ENCODE measurements at regions not wholly inside any gene's neighbourhood (a gene's known extent, or its start where the extent isn't known, plus 50 kb on each side); places are given as distances from the start of the nearest gene placed in this dataset.

DNA sequence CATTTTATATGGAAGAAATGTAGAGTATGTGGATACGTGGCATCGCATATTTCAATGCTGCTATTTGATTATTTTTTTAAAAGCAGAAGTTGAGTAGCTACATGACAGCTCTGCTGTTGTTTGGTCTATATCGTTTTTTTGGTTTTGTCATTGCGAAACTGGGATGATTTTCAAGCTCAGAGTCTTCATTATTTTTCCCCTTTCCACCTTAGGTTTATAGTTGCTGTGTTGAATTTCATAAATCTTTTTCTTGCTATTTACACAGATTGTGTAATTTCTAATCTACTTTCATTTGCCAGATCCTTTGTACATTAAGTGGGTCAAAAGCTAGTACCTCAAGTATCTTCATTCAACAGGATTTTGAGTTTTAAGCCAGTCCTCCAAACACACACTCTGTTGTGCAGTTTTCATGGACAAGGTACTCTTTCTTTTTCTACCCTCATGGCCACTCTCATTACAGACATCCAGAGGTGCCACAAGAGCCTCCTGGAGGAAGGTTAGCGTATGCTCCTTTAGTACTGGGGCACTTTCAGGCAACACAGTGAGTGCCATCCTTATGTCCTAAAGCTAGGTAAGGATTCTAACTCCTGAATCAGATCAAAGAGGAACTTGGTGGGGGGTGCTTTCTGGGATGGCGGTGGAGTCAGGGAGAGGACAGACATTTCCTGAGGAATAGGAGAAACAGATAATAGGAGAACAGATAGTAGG is 123.2 kb downstream of the FHIP1A start:
- H3K4me3 ChIP-seq (replicated peaks; ENCODE audit: low read depth, low read length) = no peak overlapping the region
- TF ChIP-seq, protein P1, sequence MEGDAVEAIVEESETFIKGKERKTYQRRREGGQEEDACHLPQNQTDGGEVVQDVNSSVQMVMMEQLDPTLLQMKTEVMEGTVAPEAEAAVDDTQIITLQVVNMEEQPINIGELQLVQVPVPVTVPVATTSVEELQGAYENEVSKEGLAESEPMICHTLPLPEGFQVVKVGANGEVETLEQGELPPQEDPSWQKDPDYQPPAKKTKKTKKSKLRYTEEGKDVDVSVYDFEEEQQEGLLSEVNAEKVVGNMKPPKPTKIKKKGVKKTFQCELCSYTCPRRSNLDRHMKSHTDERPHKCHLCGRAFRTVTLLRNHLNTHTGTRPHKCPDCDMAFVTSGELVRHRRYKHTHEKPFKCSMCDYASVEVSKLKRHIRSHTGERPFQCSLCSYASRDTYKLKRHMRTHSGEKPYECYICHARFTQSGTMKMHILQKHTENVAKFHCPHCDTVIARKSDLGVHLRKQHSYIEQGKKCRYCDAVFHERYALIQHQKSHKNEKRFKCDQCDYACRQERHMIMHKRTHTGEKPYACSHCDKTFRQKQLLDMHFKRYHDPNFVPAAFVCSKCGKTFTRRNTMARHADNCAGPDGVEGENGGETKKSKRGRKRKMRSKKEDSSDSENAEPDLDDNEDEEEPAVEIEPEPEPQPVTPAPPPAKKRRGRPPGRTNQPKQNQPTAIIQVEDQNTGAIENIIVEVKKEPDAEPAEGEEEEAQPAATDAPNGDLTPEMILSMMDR (IDR thresholded peaks at IDR 0.05; ENCODE audit: low read length, missing control alignments) = no peak
- DNase-seq (ENCODE audit: low read depth) = no peak

DNA sequence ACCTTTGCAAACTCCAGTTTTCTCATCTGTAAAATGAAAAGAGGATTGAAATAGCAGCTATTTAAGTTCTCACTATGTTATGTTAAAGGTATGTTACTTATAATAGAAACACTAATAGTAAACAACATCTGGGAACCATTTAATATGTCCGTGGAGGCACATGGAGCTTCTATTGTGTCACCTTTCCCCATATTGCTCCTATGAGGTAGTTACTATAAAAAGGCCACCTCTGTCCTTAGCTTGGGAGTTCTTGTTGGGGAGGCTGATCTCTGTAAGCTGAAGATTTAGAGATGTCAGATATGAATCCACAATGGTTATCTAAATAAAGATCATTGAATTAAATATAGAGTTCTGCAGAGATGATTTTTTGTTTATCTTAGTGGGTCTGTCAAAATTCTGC is 125.2 kb downstream of the FHIP1A start:
- no peak for DNase-seq (ENCODE audit: low read depth)
- TF ChIP-seq, protein P1 (IDR thresholded peaks at IDR 0.05; ENCODE audit: low read length, missing control alignments) = no peak
- H3K4me3 ChIP-seq (replicated peaks; ENCODE audit: low read depth, low read length) = no peak overlapping the region

DNA sequence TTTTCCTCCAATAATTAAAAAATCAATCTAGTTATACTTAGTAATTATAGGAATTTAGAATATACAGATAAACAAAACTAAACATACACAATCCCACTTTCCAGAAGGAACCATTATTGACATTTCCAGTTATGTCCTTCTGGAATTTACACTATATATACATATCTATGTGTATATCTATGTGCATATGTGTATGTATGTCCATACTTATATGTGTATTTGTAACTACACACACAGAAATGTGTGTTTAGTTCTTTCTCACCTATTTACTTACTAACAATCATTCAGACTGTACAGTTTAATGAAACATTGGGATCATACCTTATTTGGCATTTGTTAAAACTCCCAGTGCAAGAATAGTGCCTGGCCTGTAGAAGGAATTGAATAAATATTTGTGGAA is 126.4 kb downstream of the FHIP1A start:
- TF ChIP-seq, protein P1 (IDR thresholded peaks at IDR 0.05; ENCODE audit: low read length, missing control alignments) = no peak
- no peak overlapping the region for H3K4me3 ChIP-seq (replicated peaks; ENCODE audit: low read depth, low read length)
- DNase-seq (ENCODE audit: low read depth) = no peak

DNA sequence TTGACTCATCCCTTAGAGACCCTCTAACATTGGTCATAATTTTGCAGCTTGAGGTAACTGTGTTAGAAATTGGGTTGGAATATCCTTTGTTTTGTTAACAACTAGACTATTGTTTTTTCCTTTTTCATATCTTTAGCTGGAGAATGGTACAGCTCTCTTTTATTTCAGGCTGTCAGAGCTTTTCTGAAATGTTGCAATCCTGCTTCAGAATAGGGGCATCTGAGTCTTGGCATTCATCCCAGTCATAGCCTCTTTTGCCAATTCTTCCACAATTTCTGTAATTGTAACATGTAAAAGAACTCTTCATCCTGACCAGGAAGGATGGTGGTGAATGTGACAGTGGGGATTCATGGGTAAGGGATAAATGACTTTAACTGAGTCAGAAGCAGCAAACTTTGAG is 128.7 kb downstream of the FHIP1A start:
- no peak overlapping the region for H3K4me3 ChIP-seq (replicated peaks; ENCODE audit: low read depth, low read length)
- TF ChIP-seq, protein P1 (IDR thresholded peaks at IDR 0.05; ENCODE audit: low read length, missing control alignments) = no peak
- DNase-seq (ENCODE audit: low read depth) = peak; percentile 89

DNA sequence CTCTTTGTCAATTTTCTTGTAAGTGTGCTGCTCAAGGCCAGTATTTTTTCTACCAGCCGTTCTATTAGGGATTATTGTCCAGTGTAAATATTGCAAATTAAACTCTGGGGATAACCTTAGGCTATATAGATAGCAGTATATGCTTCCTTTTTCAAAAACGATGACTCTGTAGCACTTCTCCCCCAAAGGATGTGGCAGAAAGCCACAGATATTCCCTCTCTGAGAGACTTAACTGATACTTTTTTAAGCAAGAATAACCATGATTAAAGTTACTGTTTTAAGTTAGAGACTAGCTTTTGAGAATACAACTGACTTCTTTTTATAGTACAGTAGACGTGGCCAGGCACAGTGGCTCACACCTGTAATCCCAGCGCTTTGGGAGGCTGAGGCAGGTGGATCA is 130.0 kb downstream of the FHIP1A start:
- TF ChIP-seq, protein P1 (IDR thresholded peaks at IDR 0.05; ENCODE audit: low read length, missing control alignments) = no peak
- no peak for DNase-seq (ENCODE audit: low read depth)
- H3K4me3 ChIP-seq (replicated peaks; ENCODE audit: low read depth, low read length) = no peak overlapping the region

DNA sequence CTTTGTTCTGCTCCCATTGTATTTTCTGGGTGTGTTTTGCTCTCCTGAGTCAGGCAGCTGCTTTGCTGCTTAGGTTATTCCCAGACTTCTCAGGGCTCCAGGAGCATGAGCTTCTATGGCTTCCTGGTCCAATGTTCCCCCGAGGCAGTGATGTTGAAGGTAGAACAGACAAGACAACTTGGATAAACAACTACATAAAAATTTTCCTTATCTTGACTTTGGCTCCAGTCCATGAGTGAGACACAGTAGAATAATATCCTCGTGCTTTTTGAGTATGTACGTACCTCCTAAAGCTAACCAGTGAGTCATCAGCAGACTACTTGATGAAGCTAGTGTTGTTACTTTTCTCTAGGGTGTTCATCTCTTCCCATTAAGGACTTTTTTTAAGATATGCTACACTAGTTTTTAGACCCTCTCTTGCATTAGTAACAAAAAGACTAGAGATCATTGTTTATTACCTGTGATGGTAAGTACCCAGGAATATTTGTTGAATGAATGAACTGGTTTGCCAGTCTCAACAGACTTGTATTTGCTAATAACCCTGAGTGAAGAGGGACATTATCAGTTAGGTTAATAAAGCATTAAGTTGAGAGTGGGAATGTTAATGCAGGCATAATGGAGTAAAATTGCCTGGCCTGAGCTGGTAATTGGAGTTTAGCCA is 131.9 kb downstream of the FHIP1A start:
- TF ChIP-seq, protein P1 (IDR thresholded peaks at IDR 0.05; ENCODE audit: low read length, missing control alignments) = no peak
- no peak overlapping the region for H3K4me3 ChIP-seq (replicated peaks; ENCODE audit: low read depth, low read length)
- DNase-seq (ENCODE audit: low read depth) = peak; percentile 93
